ENCODE measurements at regions not wholly inside any gene's neighbourhood (a gene's known extent, or its start where the extent isn't known, plus 50 kb on each side); places are given as distances from the start of the nearest gene placed in this dataset.

DNA sequence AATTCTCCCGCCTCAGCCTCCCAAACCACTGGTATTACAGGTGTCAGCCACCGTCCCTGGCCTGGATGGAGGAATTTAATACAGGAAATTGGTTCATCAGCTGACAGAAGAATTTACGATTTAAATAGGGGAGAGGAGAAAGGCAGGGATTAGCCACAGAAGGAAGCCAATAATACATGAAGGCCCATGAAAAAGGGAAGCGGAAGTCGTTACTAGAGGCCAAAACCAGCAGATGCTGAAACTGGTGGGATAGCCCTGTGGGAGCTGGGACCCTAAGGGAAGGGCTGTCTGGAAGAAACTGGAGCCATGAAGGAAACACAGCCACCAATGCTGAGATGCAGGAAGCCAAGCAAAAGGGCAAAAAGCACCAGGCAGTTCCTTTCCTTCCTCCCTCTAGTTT, 163.7 kb upstream of the RMP24 start:
- TF ChIP-seq POLR2A (IDR thresholded peaks at IDR 0.05; ENCODE audit: low read depth, low read length) (no peak), SPI1 (IDR thresholded peaks at IDR 0.05; ENCODE audit: low read depth, low read length) (no peak), POLR2AphosphoS5 (IDR thresholded peaks at IDR 0.05; ENCODE audit: low read depth, low read length) (no peak)

Data from GM12891 (cell line).